RWPE2 (cell line): ENCODE measurements at regions not wholly inside any gene's neighbourhood (a gene's known extent, or its start where the extent isn't known, plus 50 kb on each side); places are given as distances from the start of the nearest gene placed in this dataset.

Source experiments
- ATAC-seq: fragments of 200-7000 bp; cut with Tn5 transposase; 3 replicates; pipeline ENCODE4 v1.9.1; 2021; ENCODE audit warnings: low read depth
- DNase-seq: peaks from one replicate; pipeline ENCODE4 v3.0.0-alpha.2; 2020; ENCODE audit warnings: low spot score
- H3K27ac ChIP-seq: fragments of 450-650 bp; 2 replicates; pipeline ENCODE4 v1.5.1; 2017; ENCODE audit warnings: mild to moderate bottlenecking; ENCODE audit not compliant: poor library complexity, severe bottlenecking
- H3K27me3 ChIP-seq: fragments of 250-450 bp; sonication (Bioruptor Pico); 2 replicates; pipeline ENCODE4 v1.5.1; 2021; ENCODE audit warnings: mild to moderate bottlenecking, moderate library complexity; ENCODE audit not compliant: insufficient read depth, poor library complexity, severe bottlenecking
- H3K36me3 ChIP-seq: fragments of 250-450 bp; sonication (Bioruptor Pico); 2 replicates; pipeline ENCODE4 v1.5.1; 2020; ENCODE audit warnings: low read depth, mild to moderate bottlenecking, moderate library complexity
- H3K4me1 ChIP-seq: fragments of 250-450 bp; sonication (Bioruptor Pico); 2 replicates; pipeline ENCODE4 v1.5.1; 2021; ENCODE audit warnings: mild to moderate bottlenecking, moderate library complexity; ENCODE audit not compliant: insufficient read depth, poor library complexity, severe bottlenecking
- H3K4me3 ChIP-seq: fragments of 250-450 bp; sonication (Bioruptor Pico); 2 replicates; pipeline ENCODE4 v1.5.1; 2021; ENCODE audit warnings: mild to moderate bottlenecking, moderate library complexity; ENCODE audit not compliant: severe bottlenecking
- H3K9me3 ChIP-seq: fragments of 250-450 bp; sonication (Bioruptor Pico); 2 replicates; pipeline ENCODE4 v1.5.1; 2021; ENCODE audit warnings: mild to moderate bottlenecking, moderate library complexity; ENCODE audit not compliant: severe bottlenecking
- CTCF ChIP-seq: fragments of 450-650 bp; IDR thresholded peaks from one replicate; pipeline ENCODE4 v1.5.1; 2017; ENCODE audit warnings: mild to moderate bottlenecking, moderate library complexity; ENCODE audit not compliant: poor library complexity, severe bottlenecking

GRCh38 chr4:78704981-78705683 is 71.0 kb upstream of the BMP2K start:
- no peak overlapping the region for H3K27ac ChIP-seq
- ATAC-seq (peak; percentile 90), DNase-seq (no peak)
- peaks cover 2% of the 10 kb centered on the region for H3K4me1 ChIP-seq
- H3K4me3 ChIP-seq, result no peak overlapping the region
- H3K9me3 ChIP-seq, result peaks cover 2% of the 10 kb centered on the region
- no peak for TF ChIP-seq CTCF
- no peaks in the 10 kb centered on the region for H3K27me3 ChIP-seq
- H3K36me3 ChIP-seq, result no peaks in the 10 kb centered on the region

GRCh38 chr4:78706302-78706701 is 69.8 kb upstream of the BMP2K start:
- no peak for TF ChIP-seq CTCF
- ATAC-seq, result no peak
- DNase-seq, result no peak
- Histone ChIP-seq H3K36me3 (no peaks in the 10 kb centered on the region), H3K27ac (no peak overlapping the region), H3K9me3 (peaks cover 2% of the 10 kb centered on the region), H3K4me1 (peaks cover 11% of the 10 kb centered on the region), H3K4me3 (no peak overlapping the region), H3K27me3 (peaks cover 3% of the 10 kb centered on the region)

GRCh38 chr4:78707268-78707667 is 68.9 kb upstream of the BMP2K start:
- DNase-seq (no peak), ATAC-seq (no peak)
- Histone ChIP-seq H3K4me1 (peaks cover 11% of the 10 kb centered on the region), H3K27ac (no peak overlapping the region), H3K4me3 (no peak overlapping the region), H3K9me3 (peaks cover 2% of the 10 kb centered on the region), H3K36me3 (no peaks in the 10 kb centered on the region), H3K27me3 (peaks cover 3% of the 10 kb centered on the region)
- TF ChIP-seq CTCF, result no peak

GRCh38 chr4:78707793-78708192 is 68.4 kb upstream of the BMP2K start:
- Histone ChIP-seq H3K36me3 (no peaks in the 10 kb centered on the region), H3K4me1 (peaks cover 11% of the 10 kb centered on the region), H3K27me3 (peaks cover 3% of the 10 kb centered on the region), H3K27ac (no peak overlapping the region), H3K4me3 (no peak overlapping the region), H3K9me3 (peaks cover 2% of the 10 kb centered on the region)
- ATAC-seq (no peak), DNase-seq (no peak)
- no peak for TF ChIP-seq CTCF

- no peaks in the 10 kb centered on the region for H3K9me3 ChIP-seq
- peak; percentile 57 for DNase-seq
- peaks cover 8% of the 10 kb centered on the region for H3K4me1 ChIP-seq
- H3K36me3 ChIP-seq, result no peaks in the 10 kb centered on the region
- H3K27me3 ChIP-seq, result peaks cover 3% of the 10 kb centered on the region
- TF ChIP-seq CTCF, result no peak
- no peak overlapping the region for H3K4me3 ChIP-seq
- no peak overlapping the region for H3K27ac ChIP-seq
- peak; percentile 93 for ATAC-seq
Observed at GRCh38 chr4:78710536-78710935, 65.6 kb upstream of the BMP2K start.
